ENCODE measurements at regions not wholly inside any gene's neighbourhood (a gene's known extent, or its start where the extent isn't known, plus 50 kb on each side); places are given as distances from the start of the nearest gene placed in this dataset.

DNA sequence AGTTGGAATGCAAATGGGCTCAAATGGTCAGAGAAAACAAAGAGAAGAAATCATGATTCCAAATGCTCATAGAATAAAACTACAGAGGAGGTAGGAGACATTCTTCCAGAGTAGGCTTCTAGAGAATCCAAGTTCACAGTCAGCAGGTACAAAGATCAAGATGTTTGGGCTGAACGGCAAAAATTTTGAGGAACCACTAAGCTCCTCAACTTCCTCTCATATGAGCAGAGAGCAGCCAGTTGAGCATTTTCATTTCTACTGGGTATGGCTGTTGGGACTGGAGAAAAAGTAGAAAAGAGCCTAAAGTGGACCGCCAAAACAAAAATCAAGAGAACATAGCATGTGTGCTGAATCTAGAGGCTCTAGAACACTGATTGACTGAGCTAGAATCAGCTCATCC lies 73.8 kb upstream of the ARID2 start:
- FAIRE-seq (no peak), ATAC-seq (no peak), DNase-seq (ENCODE audit: extremely low read depth in 1 of 4, low spot score in 3 of 4) (no peak)
- H3K9me3 ChIP-seq (replicated peaks; ENCODE audit: control insufficient read depth, insufficient read depth, low read depth, low read length): no peaks in the 10 kb centered on the region
- intact Hi-C loops (cut with micrococcal nuclease) (no loop called here), in situ Hi-C loops (cut with MboI) (no loop called here)
- WGBS (ENCODE audit: insufficient coverage, low coverage, missing lambda C conversion rate): 7% methylated on average over 2 of the region's 2 CpGs
- H3K27ac ChIP-seq (ENCODE audit: extremely low read depth, low read depth, low read length): no peak overlapping the region
- H3K27me3 ChIP-seq (ENCODE audit: control insufficient read depth in 2 of 2, insufficient read depth in 2 of 2, low read length in 2 of 2): no peaks in the 10 kb centered on the region; a peak in 2 of 5 replicates
- H4K20me1 ChIP-seq (replicated peaks; ENCODE audit: control insufficient read depth, insufficient read depth, low read length): no peaks in the 10 kb centered on the region
- no TSS peak for BruUV-seq (replicated peaks)
- H3K9ac ChIP-seq (ENCODE audit: insufficient read depth in 1 of 2, low read depth in 2 of 2, low read length in 2 of 2): no peak overlapping the region
- no peaks in the 10 kb centered on the region; a peak in 1 of 5 replicates for H3K4me1 ChIP-seq (replicated peaks in 1 of 2; ENCODE audit: control insufficient read depth in 2 of 2, insufficient read depth in 2 of 2, low read length in 2 of 2)
- ChIA-PET CTCF (ENCODE audit: low intra/inter-chr PET ratio) (no interaction called here), POLR2A (interaction anchor here (0.5 to 1.2 kb wide), 3 partner anchors 9 to 317 kb away, joined by 3 read pairs; no protein-coding TSS in a partner anchor)
- no peak overlapping the region for H3K4me2 ChIP-seq (ENCODE audit: insufficient read depth, low read length)
- TF ChIP-seq ZKSCAN1 (IDR thresholded peaks at IDR 0.05; ENCODE audit: low read depth, low read length) (no peak), MEF2D (tag; conservative IDR thresholded peaks at IDR 0.05; ENCODE audit: low read depth) (no peak), NFIX (CRISPR knock-in tag; IDR thresholded peaks at IDR 0.05; ENCODE audit: low read depth) (no peak), RBM25 (IDR thresholded peaks at IDR 0.05; ENCODE audit: low read depth, low read length, severe bottlenecking) (no peak), TFAM (CRISPR knock-in tag; conservative IDR thresholded peaks at IDR 0.05) (no peak), PBX2 (CRISPR knock-in tag; IDR thresholded peaks at IDR 0.05; ENCODE audit: low read depth) (no peak), PBX2 (tag; conservative IDR thresholded peaks at IDR 0.05; ENCODE audit: low read depth) (no peak), HDGF (IDR thresholded peaks at IDR 0.05) (no peak), RBFOX2 (IDR thresholded peaks at IDR 0.05; ENCODE audit: low read depth, low read length) (no peak), ZNF197 (CRISPR knock-in tag; IDR thresholded peaks at IDR 0.05; ENCODE audit: low read depth) (no peak), RBM14 (IDR thresholded peaks at IDR 0.05; ENCODE audit: borderline replicate concordance, insufficient read depth, low read depth, low read length) (no peak)
- TF ChIP-seq, protein P1, sequence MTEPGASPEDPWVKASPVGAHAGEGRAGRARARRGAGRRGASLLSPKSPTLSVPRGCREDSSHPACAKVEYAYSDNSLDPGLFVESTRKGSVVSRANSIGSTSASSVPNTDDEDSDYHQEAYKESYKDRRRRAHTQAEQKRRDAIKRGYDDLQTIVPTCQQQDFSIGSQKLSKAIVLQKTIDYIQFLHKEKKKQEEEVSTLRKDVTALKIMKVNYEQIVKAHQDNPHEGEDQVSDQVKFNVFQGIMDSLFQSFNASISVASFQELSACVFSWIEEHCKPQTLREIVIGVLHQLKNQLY (CRISPR knock-in tag; conservative IDR thresholded peaks at IDR 0.05): no peak
- TF ChIP-seq, protein P2, sequence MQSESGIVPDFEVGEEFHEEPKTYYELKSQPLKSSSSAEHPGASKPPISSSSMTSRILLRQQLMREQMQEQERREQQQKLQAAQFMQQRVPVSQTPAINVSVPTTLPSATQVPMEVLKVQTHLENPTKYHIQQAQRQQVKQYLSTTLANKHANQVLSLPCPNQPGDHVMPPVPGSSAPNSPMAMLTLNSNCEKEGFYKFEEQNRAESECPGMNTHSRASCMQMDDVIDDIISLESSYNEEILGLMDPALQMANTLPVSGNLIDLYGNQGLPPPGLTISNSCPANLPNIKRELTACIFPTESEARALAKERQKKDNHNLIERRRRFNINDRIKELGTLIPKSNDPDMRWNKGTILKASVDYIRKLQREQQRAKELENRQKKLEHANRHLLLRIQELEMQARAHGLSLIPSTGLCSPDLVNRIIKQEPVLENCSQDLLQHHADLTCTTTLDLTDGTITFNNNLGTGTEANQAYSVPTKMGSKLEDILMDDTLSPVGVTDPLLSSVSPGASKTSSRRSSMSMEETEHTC (IDR thresholded peaks at IDR 0.05): no peak
- TF ChIP-seq, protein P3, sequence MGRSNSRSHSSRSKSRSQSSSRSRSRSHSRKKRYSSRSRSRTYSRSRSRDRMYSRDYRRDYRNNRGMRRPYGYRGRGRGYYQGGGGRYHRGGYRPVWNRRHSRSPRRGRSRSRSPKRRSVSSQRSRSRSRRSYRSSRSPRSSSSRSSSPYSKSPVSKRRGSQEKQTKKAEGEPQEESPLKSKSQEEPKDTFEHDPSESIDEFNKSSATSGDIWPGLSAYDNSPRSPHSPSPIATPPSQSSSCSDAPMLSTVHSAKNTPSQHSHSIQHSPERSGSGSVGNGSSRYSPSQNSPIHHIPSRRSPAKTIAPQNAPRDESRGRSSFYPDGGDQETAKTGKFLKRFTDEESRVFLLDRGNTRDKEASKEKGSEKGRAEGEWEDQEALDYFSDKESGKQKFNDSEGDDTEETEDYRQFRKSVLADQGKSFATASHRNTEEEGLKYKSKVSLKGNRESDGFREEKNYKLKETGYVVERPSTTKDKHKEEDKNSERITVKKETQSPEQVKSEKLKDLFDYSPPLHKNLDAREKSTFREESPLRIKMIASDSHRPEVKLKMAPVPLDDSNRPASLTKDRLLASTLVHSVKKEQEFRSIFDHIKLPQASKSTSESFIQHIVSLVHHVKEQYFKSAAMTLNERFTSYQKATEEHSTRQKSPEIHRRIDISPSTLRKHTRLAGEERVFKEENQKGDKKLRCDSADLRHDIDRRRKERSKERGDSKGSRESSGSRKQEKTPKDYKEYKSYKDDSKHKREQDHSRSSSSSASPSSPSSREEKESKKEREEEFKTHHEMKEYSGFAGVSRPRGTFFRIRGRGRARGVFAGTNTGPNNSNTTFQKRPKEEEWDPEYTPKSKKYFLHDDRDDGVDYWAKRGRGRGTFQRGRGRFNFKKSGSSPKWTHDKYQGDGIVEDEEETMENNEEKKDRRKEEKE (IDR thresholded peaks at IDR 0.05; ENCODE audit: borderline replicate concordance in 1 of 2, control insufficient read depth in 1 of 2, low read depth in 2 of 2, low read length in 1 of 2): no peak
- H3K4me3 ChIP-seq: no peak overlapping the region
- no peaks in the 10 kb centered on the region for H3K9me1 ChIP-seq (ENCODE audit: control insufficient read depth, insufficient read depth, low read length)
- no peaks in the 10 kb centered on the region for H3K79me2 ChIP-seq (ENCODE audit: control insufficient read depth, insufficient read depth, low read length)
- H3K36me3 ChIP-seq (ENCODE audit: control insufficient read depth, insufficient read depth, low read length): no peaks in the 10 kb centered on the region
- H2AFZ ChIP-seq (ENCODE audit: low read depth, low read length): no peak overlapping the region

Data from K562 (cell line).